LNCaP clone FGC (cell line): ENCODE measurements at regions not wholly inside any gene's neighbourhood (a gene's known extent, or its start where the extent isn't known, plus 50 kb on each side); places are given as distances from the start of the nearest gene placed in this dataset.

ENCODE experiments used
- DNase-seq: peaks from one replicate; pipeline ENCODE4 v3.0.0-alpha.2; 2011; ENCODE audit warnings: low read depth
- H3K4me3 ChIP-seq: 2 replicates; pipeline ENCODE4 v1.5.1; 2011; ENCODE audit warnings: mild to moderate bottlenecking, low read depth, low read length, control low read depth
- CTCF ChIP-seq: IDR thresholded peaks from 2 replicates; pipeline ENCODE4 v1.5.1; 2012; ENCODE audit warnings: mild to moderate bottlenecking; ENCODE audit not compliant: control insufficient read depth, insufficient read depth; ENCODE audit errors: extremely low read depth

DNA sequence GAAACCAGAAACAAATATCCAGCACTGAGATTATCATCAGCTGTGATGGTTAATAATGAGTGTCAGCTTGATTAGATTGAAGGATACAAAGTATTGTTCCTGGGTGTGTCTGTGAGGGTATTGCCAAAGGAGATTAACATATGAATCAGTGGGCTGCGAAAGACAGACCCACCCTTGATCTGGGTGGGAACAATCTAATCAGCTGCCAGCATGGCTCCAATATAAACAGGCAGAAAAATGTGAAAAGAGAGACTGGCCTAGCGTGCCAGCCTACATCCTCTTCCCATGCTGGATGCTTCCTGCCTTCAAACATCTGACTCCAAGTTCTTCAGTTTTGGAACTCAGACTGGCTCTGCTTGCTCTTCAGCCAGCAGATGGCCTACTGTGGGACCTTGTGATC, 869.5 kb downstream of the SI start:
- H3K4me3 ChIP-seq = no peak overlapping the region
- 0 out of 2 replicates have a peak, but pooled peaks have one; percentile 3 for TF ChIP-seq CTCF
- no peak for DNase-seq

DNA sequence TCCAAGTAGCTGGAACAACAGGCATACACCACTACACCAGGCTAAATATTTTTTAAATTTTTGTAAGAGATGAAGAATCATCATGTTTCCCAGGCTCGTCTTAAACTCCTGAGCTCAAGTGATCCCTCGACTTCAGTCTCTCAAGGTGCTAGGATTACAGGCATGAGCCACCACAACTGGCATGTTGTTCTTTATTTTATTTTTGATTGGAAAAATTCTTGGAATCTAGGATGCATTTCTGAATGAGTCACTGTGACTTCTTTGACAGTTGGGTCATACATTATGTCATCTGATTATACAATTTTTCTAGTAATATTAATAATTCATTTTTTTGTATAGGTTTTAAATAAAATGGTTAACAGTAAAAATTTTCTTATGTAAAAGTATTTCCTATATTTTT, 870.2 kb downstream of the SI start:
- no peak for DNase-seq
- TF ChIP-seq CTCF = no peak
- H3K4me3 ChIP-seq = no peak overlapping the region

DNA sequence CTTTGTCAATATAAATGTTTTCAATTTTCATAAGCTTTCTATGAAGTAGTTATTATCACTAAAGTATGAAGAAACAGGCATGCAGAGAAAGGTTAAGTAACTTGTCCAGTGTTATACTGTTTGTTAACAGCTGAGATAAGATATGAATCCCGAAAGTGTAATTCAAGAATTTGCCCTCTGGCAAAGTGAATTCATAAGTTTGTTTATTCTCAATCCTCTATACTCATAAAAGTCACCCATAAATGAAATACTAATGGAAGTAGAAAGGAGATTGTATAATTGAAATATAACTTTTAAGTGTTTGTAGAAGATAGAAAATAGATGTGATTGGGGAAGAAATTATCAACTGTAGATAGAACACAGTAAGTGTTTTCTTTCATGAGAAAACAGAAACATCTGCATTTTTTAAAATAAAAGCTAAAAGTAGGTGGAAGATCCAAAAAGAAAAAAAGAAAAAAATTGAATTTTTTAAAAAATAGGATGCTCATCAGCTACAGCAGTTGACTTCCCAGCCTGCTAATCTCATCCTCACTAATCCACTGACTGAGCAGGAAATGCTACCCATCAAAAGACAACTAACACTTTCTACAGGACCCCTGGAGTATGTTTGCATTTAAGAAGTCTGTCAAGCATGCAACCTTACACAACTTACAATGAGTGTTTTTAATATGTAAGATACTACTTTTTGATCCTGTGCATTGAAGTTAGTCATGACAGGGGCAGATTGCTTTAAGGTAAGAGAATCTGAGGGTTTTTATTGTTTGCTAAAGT, 878.1 kb downstream of the SI start:
- TF ChIP-seq CTCF = no peak
- H3K4me3 ChIP-seq = no peak overlapping the region
- DNase-seq = no peak

GRCh38 chr3:164196477-164196876, 881.8 kb downstream of the SI start:
- TF ChIP-seq CTCF = no peak
- DNase-seq = no peak
- no peak overlapping the region for H3K4me3 ChIP-seq

- no peak for DNase-seq
- H3K4me3 ChIP-seq = no peak overlapping the region
- 0 out of 2 replicates have a peak, but pooled peaks have one; percentile 19 for TF ChIP-seq CTCF
Observed at GRCh38 chr3:164194842-164195241, 883.5 kb downstream of the SI start.

DNA sequence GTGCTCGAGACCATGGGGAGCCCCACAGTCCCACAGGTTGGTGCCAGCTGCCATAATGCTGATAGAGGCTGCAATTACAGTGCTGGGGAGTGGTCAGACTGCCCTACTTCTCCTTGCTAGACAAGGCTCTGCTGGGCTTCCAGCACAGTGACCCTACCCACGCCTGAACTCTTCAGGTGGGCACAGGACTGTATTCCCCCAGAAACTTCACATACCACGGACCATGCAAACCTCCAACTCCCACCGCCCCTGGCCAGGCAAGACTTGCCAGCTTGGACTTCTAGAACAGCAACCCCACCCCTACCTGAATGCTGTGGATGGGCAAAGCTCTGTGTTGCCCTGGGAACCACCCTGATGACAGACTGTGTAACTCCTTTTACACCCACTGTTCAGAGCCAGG, 885.3 kb downstream of the SI start:
- no peak overlapping the region for H3K4me3 ChIP-seq
- no peak for DNase-seq
- no peak for TF ChIP-seq CTCF

DNA sequence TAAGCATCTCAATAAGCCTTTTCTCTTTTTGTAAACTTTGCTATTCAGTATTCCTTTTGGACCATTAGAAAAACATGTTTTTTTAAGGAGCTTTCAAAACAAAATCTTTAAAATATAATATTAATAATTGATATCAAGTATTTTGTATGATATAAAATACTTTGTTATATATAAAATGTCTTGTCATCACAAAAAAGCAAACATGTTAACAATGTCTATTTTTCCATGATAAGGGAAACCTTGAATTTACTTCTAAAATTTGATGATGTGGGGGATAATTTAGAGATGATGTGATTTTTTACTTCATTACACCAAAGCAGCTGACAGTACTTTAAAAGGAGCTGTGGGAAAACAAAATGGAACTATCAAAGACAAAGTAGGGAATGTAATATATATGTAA, 887.7 kb downstream of the SI start:
- TF ChIP-seq CTCF = no peak
- no peak for DNase-seq
- H3K4me3 ChIP-seq = no peak overlapping the region
